ENCODE measurements at regions not wholly inside any gene's neighbourhood (a gene's known extent, or its start where the extent isn't known, plus 50 kb on each side); places are given as distances from the start of the nearest gene placed in this dataset.

GRCh38 chr10:36803229-36803628 is 322.2 kb upstream of the ANKRD30A start:
- ATAC-seq = no peak
- TF ChIP-seq ZNF274 (IDR thresholded peaks at IDR 0.05; ENCODE audit: low read depth, low read length) = no peak
- TF ChIP-seq EZH2phosphoT487 (IDR thresholded peaks at IDR 0.05; ENCODE audit: borderline replicate concordance) = no peak
- Histone ChIP-seq H3K27me3 (ENCODE audit: insufficient read depth, low read length) (no peaks in the 10 kb centered on the region), H3K9me2 (ENCODE audit: insufficient read depth) (no peaks in the 10 kb centered on the region), H3K4me2 (ENCODE audit: low read length) (no peak overlapping the region), H3K4me1 (ENCODE audit: control insufficient read depth in 1 of 2, insufficient read depth in 2 of 2, low read length in 2 of 2) (no peaks in the 10 kb centered on the region), H4K20me1 (ENCODE audit: insufficient read depth) (no peaks in the 10 kb centered on the region), H3K4me3 (replicated peaks in 1 of 2; ENCODE audit: low read depth in 1 of 2, low read length in 2 of 2) (no peak overlapping the region), H3K79me2 (ENCODE audit: insufficient read depth, low read length) (no peaks in the 10 kb centered on the region), H3K36me3 (ENCODE audit: control insufficient read depth in 1 of 2, insufficient read depth in 2 of 2, low read length in 2 of 2) (no peaks in the 10 kb centered on the region), H2AFZ (ENCODE audit: low read depth, low read length, poor library complexity, severe bottlenecking) (no peak overlapping the region), H3K9ac (ENCODE audit: low read length) (no peak overlapping the region), H3K9me3 (ENCODE audit: control insufficient read depth in 1 of 2, insufficient read depth in 1 of 2, low read depth in 1 of 2, low read length in 2 of 2) (peaks cover 0 to 12% of the 10 kb centered on the region in 2 experiments; a peak in 1 of 4 replicates), H3K27ac (ENCODE audit: low read depth, low read length) (no peak overlapping the region)
- ChIA-PET RAD21 (ENCODE audit: low non-redundant PET in 1 of 2, low total read pairs in 2 of 2, uncharacterized antibody in 2 of 2, unreplicated experiment in 2 of 2) (no interaction called here), POLR2A (no interaction called here), CTCF (no interaction called here)
- intact Hi-C loops (cut with micrococcal nuclease) = no loop called here
- BruUV-seq (replicated peaks) = no TSS peak
- DNase-seq (ENCODE audit: low read depth, low spot score) = no peak

- Histone ChIP-seq H3K9me2 (ENCODE audit: insufficient read depth) (no peaks in the 10 kb centered on the region), H3K79me2 (ENCODE audit: insufficient read depth, low read length) (no peaks in the 10 kb centered on the region), H3K4me3 (replicated peaks in 1 of 2; ENCODE audit: low read depth in 1 of 2, low read length in 2 of 2) (no peak overlapping the region), H3K9me3 (ENCODE audit: control insufficient read depth in 1 of 2, insufficient read depth in 1 of 2, low read depth in 1 of 2, low read length in 2 of 2) (peaks cover 4 to 12% of the 10 kb centered on the region in 2 experiments; a peak in 2 of 4 replicates), H3K4me2 (ENCODE audit: low read length) (no peak overlapping the region), H3K27me3 (ENCODE audit: insufficient read depth, low read length) (no peaks in the 10 kb centered on the region), H3K4me1 (ENCODE audit: control insufficient read depth in 1 of 2, insufficient read depth in 2 of 2, low read length in 2 of 2) (no peaks in the 10 kb centered on the region), H3K9ac (ENCODE audit: low read length) (no peak overlapping the region), H3K27ac (ENCODE audit: low read depth, low read length) (no peak overlapping the region), H4K20me1 (ENCODE audit: insufficient read depth) (no peaks in the 10 kb centered on the region), H2AFZ (ENCODE audit: low read depth, low read length, poor library complexity, severe bottlenecking) (no peak overlapping the region), H3K36me3 (ENCODE audit: control insufficient read depth in 1 of 2, insufficient read depth in 2 of 2, low read length in 2 of 2) (no peaks in the 10 kb centered on the region)
- ChIA-PET POLR2A (no interaction called here), CTCF (no interaction called here), RAD21 (ENCODE audit: low non-redundant PET in 1 of 2, low total read pairs in 2 of 2, uncharacterized antibody in 2 of 2, unreplicated experiment in 2 of 2) (no interaction called here)
- BruUV-seq (replicated peaks) = no TSS peak
- DNase-seq (ENCODE audit: low read depth, low spot score) (no peak), ATAC-seq (no peak)
- no peak for TF ChIP-seq ZNF274 (IDR thresholded peaks at IDR 0.05; ENCODE audit: low read depth, low read length)
- TF ChIP-seq ZFX (IDR thresholded peaks at IDR 0.05) = no peak
- TF ChIP-seq FOSL1 (IDR thresholded peaks at IDR 0.05; ENCODE audit: low read depth) = no peak
- no peak for TF ChIP-seq EZH2 (IDR thresholded peaks at IDR 0.05)
- no peak for TF ChIP-seq SRF (IDR thresholded peaks at IDR 0.05; ENCODE audit: low read depth)
- TF ChIP-seq JUND (IDR thresholded peaks at IDR 0.05) = no peak
- no peak for TF ChIP-seq TCF7L2 (IDR thresholded peaks at IDR 0.05; ENCODE audit: borderline replicate concordance, extremely low read depth, insufficient read depth, insufficient read length)
- TF ChIP-seq SP1 (IDR thresholded peaks at IDR 0.05; ENCODE audit: low read depth) = no peak
- TF ChIP-seq REST (IDR thresholded peaks at IDR 0.05; ENCODE audit: low read depth) = no peak
- TF ChIP-seq ELF1 (IDR thresholded peaks at IDR 0.05; ENCODE audit: borderline replicate concordance, low read depth) = no peak
- no peak for TF ChIP-seq SIN3A (IDR thresholded peaks at IDR 0.05; ENCODE audit: low read depth)
- no peak for TF ChIP-seq CEBPB (IDR thresholded peaks at IDR 0.05; ENCODE audit: low read depth)
- no peak for TF ChIP-seq EZH2phosphoT487 (IDR thresholded peaks at IDR 0.05; ENCODE audit: borderline replicate concordance)
- intact Hi-C loops (cut with micrococcal nuclease) = no loop called here
Measured at GRCh38 chr10:36802490-36803153, 322.8 kb upstream of the ANKRD30A start.
